PC-3 (cell line): ENCODE measurements at regions not wholly inside any gene's neighbourhood (a gene's known extent, or its start where the extent isn't known, plus 50 kb on each side); places are given as distances from the start of the nearest gene placed in this dataset.

Experiments used
- ATAC-seq: fragments of 200-7000 bp; cut with Tn5 transposase; 2 replicates; pipeline ENCODE4 v1.9.1; 2020; ENCODE audit warnings: mild to moderate bottlenecking, moderate library complexity
- BruUV-seq: library from RNA; stranded (reverse); fragments of 400-500 nt; replicated peaks from 2 replicates; lab custom pipeline; 2021; lab: Mats Ljungman, UMichigan
- CTCF ChIA-PET: fragments of 300-600 bp; sonication (Branson Sonifier 250); formaldehyde crosslinking; loops from one replicate; lab custom pipeline; 2022; ENCODE audit warnings: antibody characterized with exemption; lab: Charles Lee
- POLR2A ChIA-PET: fragments of 300-600 bp; sonication (Branson Sonifier 250); formaldehyde crosslinking; loops from one replicate; lab custom pipeline; 2022; ENCODE audit warnings: antibody characterized with exemption; ENCODE audit not compliant: unreplicated experiment; lab: Charles Lee
- DNase-seq: peaks from one replicate; pipeline ENCODE4 v3.0.0-alpha.2; 2015
- H2AFZ ChIP-seq: fragments of 300-600 bp; sonication (generic); 2 replicates; pipeline ENCODE4 v1.6.0; 2016; ENCODE audit warnings: antibody characterized with exemption, low read length
- H3F3A ChIP-seq: fragments of 300-600 bp; sonication (generic); one replicate; pipeline ENCODE4 v1.6.0; 2017; ENCODE audit warnings: antibody characterized with exemption, low read length, control low read depth, mild to moderate bottlenecking; ENCODE audit not compliant: unreplicated experiment
- H3K27ac ChIP-seq: fragments of 300-600 bp; sonication (generic); 2 replicates; pipeline ENCODE4 v1.5.1; 2016; ENCODE audit warnings: mild to moderate bottlenecking, low read length
- H3K27me3 ChIP-seq: fragments of 300-600 bp; sonication (generic); 2 replicates; pipeline ENCODE4 v1.6.1; 2016; ENCODE audit warnings: low read length, mixed read lengths
- H3K36me3 ChIP-seq: fragments of 300-600 bp; sonication (generic); 2 replicates; pipeline ENCODE4 v1.6.1; 2016; ENCODE audit warnings: low read depth, mixed run types, low read length, mixed read lengths
- H3K4me1 ChIP-seq: fragments of 300-600 bp; sonication (generic); 2 replicates; pipeline ENCODE4 v1.5.1; 2016; ENCODE audit warnings: low read length; ENCODE audit not compliant: insufficient read depth
- H3K4me2 ChIP-seq: fragments of 300-600 bp; sonication (generic); 2 replicates; pipeline ENCODE4 v1.6.0; 2016; ENCODE audit warnings: low read length
- H3K4me3 ChIP-seq: fragments of 300-600 bp; sonication (generic); 2 replicates; pipeline ENCODE4 v1.5.1; 2016; ENCODE audit warnings: mild to moderate bottlenecking, low read length, mixed read lengths
- H3K79me2 ChIP-seq: fragments of 300-600 bp; sonication (generic); 2 replicates; pipeline ENCODE4 v1.6.1; 2017; ENCODE audit warnings: low read length, mixed read lengths
- H3K9ac ChIP-seq: fragments of 300-600 bp; sonication (generic); 2 replicates; pipeline ENCODE4 v1.6.0; 2016; ENCODE audit warnings: mild to moderate bottlenecking, low read length
- H3K9me2 ChIP-seq: fragments of 300-600 bp; sonication (generic); replicated peaks from 2 replicates; pipeline ENCODE4 v1.6.1; 2016; ENCODE audit warnings: mixed run types, low read length, mixed read lengths
- H3K9me3 ChIP-seq: fragments of 300-600 bp; sonication (generic); 2 replicates; pipeline ENCODE4 v1.6.1; 2016; ENCODE audit warnings: low read length, mixed read lengths
- H4K20me1 ChIP-seq: fragments of 300-600 bp; sonication (generic); 2 replicates; pipeline ENCODE4 v1.6.1; 2016; ENCODE audit warnings: low read length, mixed read lengths
- EZH2 ChIP-seq: fragments of 300-600 bp; sonication (generic); IDR thresholded peaks from one replicate; pipeline ENCODE4 v1.6.1; 2017; ENCODE audit warnings: antibody characterized with exemption, mild to moderate bottlenecking, low read length; ENCODE audit not compliant: unreplicated experiment
- EZH2phosphoT487 ChIP-seq: fragments of 300-600 bp; sonication (generic); IDR thresholded peaks from 2 replicates; pipeline ENCODE4 v1.6.1; 2018; ENCODE audit warnings: mild to moderate bottlenecking, antibody characterized with exemption, low read length, borderline replicate concordance
- intact Hi-C: fragments of 100-400 bp; cut with micrococcal nuclease; formaldehyde crosslinking; loops from 2 replicates; pipeline ENCODE4 v1.9.0; 2023
- TF ChIP-seq, protein P1 (sequence below): fragments of 300-600 bp; sonication (generic); conservative IDR thresholded peaks from 2 replicates; pipeline ENCODE4 v1.5.1; 2017; ENCODE audit warnings: antibody characterized with exemption, low read depth, mild to moderate bottlenecking, low read length

GRCh38 chr5:161157925-161158324 is 305.9 kb upstream of the ATP10B start:
- H2AFZ ChIP-seq = no peak overlapping the region
- H3F3A ChIP-seq = no peaks in the 10 kb centered on the region
- H3K9me3 ChIP-seq = peaks cover 9% of the 10 kb centered on the region; the same call in 1 of the 2 replicates
- H3K4me2 ChIP-seq = no peak overlapping the region
- no peaks in the 10 kb centered on the region for H3K79me2 ChIP-seq
- no peaks in the 10 kb centered on the region for H3K36me3 ChIP-seq
- no TSS peak for BruUV-seq
- H4K20me1 ChIP-seq = no peaks in the 10 kb centered on the region
- H3K4me1 ChIP-seq = no peaks in the 10 kb centered on the region
- DNase-seq (no peak), ATAC-seq (no peak)
- intact Hi-C loops = no loop called here
- H3K27ac ChIP-seq = no peak overlapping the region
- no peak overlapping the region for H3K9ac ChIP-seq
- H3K4me3 ChIP-seq = no peak overlapping the region
- H3K9me2 ChIP-seq = no peaks in the 10 kb centered on the region
- TF ChIP-seq, protein P1, sequence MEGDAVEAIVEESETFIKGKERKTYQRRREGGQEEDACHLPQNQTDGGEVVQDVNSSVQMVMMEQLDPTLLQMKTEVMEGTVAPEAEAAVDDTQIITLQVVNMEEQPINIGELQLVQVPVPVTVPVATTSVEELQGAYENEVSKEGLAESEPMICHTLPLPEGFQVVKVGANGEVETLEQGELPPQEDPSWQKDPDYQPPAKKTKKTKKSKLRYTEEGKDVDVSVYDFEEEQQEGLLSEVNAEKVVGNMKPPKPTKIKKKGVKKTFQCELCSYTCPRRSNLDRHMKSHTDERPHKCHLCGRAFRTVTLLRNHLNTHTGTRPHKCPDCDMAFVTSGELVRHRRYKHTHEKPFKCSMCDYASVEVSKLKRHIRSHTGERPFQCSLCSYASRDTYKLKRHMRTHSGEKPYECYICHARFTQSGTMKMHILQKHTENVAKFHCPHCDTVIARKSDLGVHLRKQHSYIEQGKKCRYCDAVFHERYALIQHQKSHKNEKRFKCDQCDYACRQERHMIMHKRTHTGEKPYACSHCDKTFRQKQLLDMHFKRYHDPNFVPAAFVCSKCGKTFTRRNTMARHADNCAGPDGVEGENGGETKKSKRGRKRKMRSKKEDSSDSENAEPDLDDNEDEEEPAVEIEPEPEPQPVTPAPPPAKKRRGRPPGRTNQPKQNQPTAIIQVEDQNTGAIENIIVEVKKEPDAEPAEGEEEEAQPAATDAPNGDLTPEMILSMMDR = no peak
- TF ChIP-seq EZH2 (no peak), EZH2phosphoT487 (no peak)
- no peaks in the 10 kb centered on the region for H3K27me3 ChIP-seq
- ChIA-PET POLR2A (no interaction called here), CTCF (no interaction called here)

DNA sequence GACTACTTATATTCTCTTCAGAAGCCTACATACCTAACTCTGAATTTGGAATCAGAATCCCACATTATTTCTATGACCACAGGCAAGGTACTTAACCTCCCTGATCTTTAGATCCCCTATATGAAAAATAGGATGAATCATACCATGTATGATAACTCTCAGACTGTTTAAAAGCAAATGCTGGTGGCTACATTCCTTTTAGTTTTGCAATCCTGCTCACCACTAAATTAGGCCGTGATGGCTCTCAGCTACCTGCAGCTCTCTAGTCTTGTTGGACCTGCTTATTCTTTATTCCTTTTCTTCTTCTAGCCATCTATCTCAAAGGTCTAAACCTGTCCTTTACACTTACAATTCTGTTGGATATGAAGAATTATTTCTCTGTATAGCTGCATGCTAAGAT is 303.4 kb upstream of the ATP10B start:
- H3K27ac ChIP-seq = no peak overlapping the region
- H3K9ac ChIP-seq = no peak overlapping the region
- no peak for TF ChIP-seq EZH2
- TF ChIP-seq, protein P1 = no peak
- TF ChIP-seq EZH2phosphoT487 = no peak
- no peak overlapping the region for H3K4me2 ChIP-seq
- DNase-seq = no peak
- peaks cover 12% of the 10 kb centered on the region; the same call in 1 of the 2 replicates for H3K9me3 ChIP-seq
- H2AFZ ChIP-seq = no peak overlapping the region
- no peak for ATAC-seq
- H4K20me1 ChIP-seq = no peaks in the 10 kb centered on the region
- no peaks in the 10 kb centered on the region for H3K9me2 ChIP-seq
- ChIA-PET POLR2A (no interaction called here), CTCF (no interaction called here)
- no peak overlapping the region for H3K4me3 ChIP-seq
- intact Hi-C loops = no loop called here
- no peaks in the 10 kb centered on the region for H3K4me1 ChIP-seq
- no peaks in the 10 kb centered on the region for H3K27me3 ChIP-seq
- no peaks in the 10 kb centered on the region for H3K79me2 ChIP-seq
- no peaks in the 10 kb centered on the region for H3F3A ChIP-seq
- no TSS peak for BruUV-seq
- no peaks in the 10 kb centered on the region for H3K36me3 ChIP-seq

- H3K4me2 ChIP-seq = no peak overlapping the region
- BruUV-seq = no TSS peak
- ATAC-seq = no peak
- TF ChIP-seq, protein P1 = no peak
- no peak for TF ChIP-seq EZH2phosphoT487
- TF ChIP-seq EZH2 = no peak
- no peaks in the 10 kb centered on the region for H3K9me2 ChIP-seq
- no peak overlapping the region for H3K4me3 ChIP-seq
- H3K9ac ChIP-seq = no peak overlapping the region
- ChIA-PET POLR2A (no interaction called here), CTCF (no interaction called here)
- H3K9me3 ChIP-seq = peaks cover 16% of the 10 kb centered on the region; the same call in 1 of the 2 replicates
- no peaks in the 10 kb centered on the region for H3K36me3 ChIP-seq
- H4K20me1 ChIP-seq = no peaks in the 10 kb centered on the region
- H3F3A ChIP-seq = no peaks in the 10 kb centered on the region
- H2AFZ ChIP-seq = no peak overlapping the region
- no peak for DNase-seq
- no peaks in the 10 kb centered on the region for H3K27me3 ChIP-seq
- intact Hi-C loops = no loop called here
- H3K79me2 ChIP-seq = no peaks in the 10 kb centered on the region
- no peak overlapping the region for H3K27ac ChIP-seq
- H3K4me1 ChIP-seq = no peaks in the 10 kb centered on the region
Measured at GRCh38 chr5:161152415-161152940, 300.5 kb upstream of the ATP10B start.
